ENCODE measurements at regions not wholly inside any gene's neighbourhood (a gene's known extent, or its start where the extent isn't known, plus 50 kb on each side); places are given as distances from the start of the nearest gene placed in this dataset.
"Not testable (repeated sequence)": the region's sequence is repeated elsewhere in the genome, so short reads cannot be mapped to it uniquely, and the experiment has no call there.

- Histone ChIP-seq H3K9me3 (ENCODE audit: control insufficient read depth in 3 of 3, low read length in 3 of 3) (no peaks in the 10 kb centered on the region), H3K27me3 (ENCODE audit: control insufficient read depth in 3 of 3, insufficient read depth in 3 of 3, low read length in 3 of 3) (no peaks in the 10 kb centered on the region), H3K9ac (ENCODE audit: low read depth in 1 of 3, low read length in 3 of 3) (no peak overlapping the region), H3K4me3 (ENCODE audit: low read length in 3 of 3) (no peak overlapping the region), H3K36me3 (ENCODE audit: control insufficient read depth in 3 of 3, insufficient read depth in 3 of 3, low read length in 3 of 3) (no peaks in the 10 kb centered on the region), H3K27ac (ENCODE audit: low read depth, low read length) (no peak overlapping the region), H3K4me1 (ENCODE audit: control insufficient read depth in 3 of 3, insufficient read depth in 3 of 3, low read length in 3 of 3) (no peaks in the 10 kb centered on the region)
Measured at GRCh38 chr20:22729616-22730236, 145.4 kb upstream of the FOXA2 start.

DNA sequence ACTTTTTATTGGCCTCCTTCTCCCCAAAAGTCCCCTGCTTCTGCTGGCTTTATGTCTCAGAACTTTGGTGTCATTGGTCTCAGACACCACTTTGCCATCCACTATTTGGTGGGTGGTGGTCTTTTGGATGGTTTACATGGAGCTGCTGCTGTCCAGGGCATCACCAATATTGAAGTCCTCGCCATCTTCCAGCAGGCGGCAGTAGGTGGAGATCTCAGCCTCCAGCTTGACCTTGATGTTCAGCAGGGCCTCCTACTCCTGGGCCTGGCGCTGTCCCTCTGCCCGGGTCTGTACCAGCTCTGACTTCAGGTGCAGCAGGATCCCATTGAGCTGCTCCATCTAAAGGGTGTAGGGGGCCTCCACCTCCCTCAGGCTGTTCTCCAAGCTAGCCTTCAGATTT is 148.4 kb upstream of the FOXA2 start:
- no peak overlapping the region for H3K27ac ChIP-seq (ENCODE audit: low read depth, low read length)
- H3K9ac ChIP-seq (ENCODE audit: low read depth in 1 of 3, low read length in 3 of 3) = no peak overlapping the region
- H3K9me3 ChIP-seq (ENCODE audit: control insufficient read depth in 3 of 3, low read length in 3 of 3) = no peaks in the 10 kb centered on the region
- H3K4me1 ChIP-seq (ENCODE audit: control insufficient read depth in 3 of 3, insufficient read depth in 3 of 3, low read length in 3 of 3) = no peaks in the 10 kb centered on the region
- no peaks in the 10 kb centered on the region for H3K36me3 ChIP-seq (ENCODE audit: control insufficient read depth in 3 of 3, insufficient read depth in 3 of 3, low read length in 3 of 3)
- H3K27me3 ChIP-seq (ENCODE audit: control insufficient read depth in 3 of 3, insufficient read depth in 3 of 3, low read length in 3 of 3) = no peaks in the 10 kb centered on the region
- no peak overlapping the region for H3K4me3 ChIP-seq (ENCODE audit: low read length in 3 of 3)

DNA sequence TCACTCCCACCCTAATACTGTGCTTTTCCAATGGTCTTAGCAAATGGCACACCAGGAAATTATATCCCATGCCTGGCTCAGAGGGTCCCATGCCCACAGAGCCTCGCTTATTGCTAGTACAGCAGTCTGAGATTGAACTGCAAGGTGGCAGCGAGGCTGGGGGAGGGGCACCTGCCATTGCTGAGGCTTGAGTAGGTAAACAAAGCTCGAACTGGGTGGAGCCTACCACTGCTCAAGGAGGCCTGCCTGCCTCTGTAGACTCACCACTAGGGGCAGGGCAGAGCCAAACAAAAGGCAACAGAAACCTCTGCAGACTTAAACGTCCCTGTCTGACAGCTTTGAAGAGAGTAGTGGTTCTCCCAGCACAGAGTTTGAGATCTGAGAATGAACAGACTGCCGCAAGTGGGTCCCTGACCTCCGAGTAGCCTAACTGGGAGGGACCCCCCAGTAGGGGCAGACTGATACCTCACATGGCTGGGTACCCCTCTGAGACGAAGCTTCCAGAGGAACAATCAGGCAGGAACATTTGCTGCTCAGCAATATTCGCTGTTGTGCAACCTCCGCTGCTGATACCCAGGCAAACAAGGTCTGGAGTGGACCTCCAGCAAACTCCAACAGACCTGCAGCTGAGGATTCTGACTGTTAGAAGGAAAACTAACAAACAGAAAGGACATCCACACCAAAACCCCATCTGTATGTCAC is 150.7 kb upstream of the FOXA2 start:
- not testable (repeated sequence) for H3K9me3 ChIP-seq (ENCODE audit: control insufficient read depth in 3 of 3, low read length in 3 of 3); H3K27me3 ChIP-seq (ENCODE audit: control insufficient read depth in 3 of 3, insufficient read depth in 3 of 3, low read length in 3 of 3); H3K4me1 ChIP-seq (ENCODE audit: control insufficient read depth in 3 of 3, insufficient read depth in 3 of 3, low read length in 3 of 3); H3K36me3 ChIP-seq (ENCODE audit: control insufficient read depth in 3 of 3, insufficient read depth in 3 of 3, low read length in 3 of 3); H3K27ac ChIP-seq (ENCODE audit: low read depth, low read length); H3K4me3 ChIP-seq (ENCODE audit: low read length in 3 of 3); H3K9ac ChIP-seq (ENCODE audit: low read depth in 1 of 3, low read length in 3 of 3)

DNA sequence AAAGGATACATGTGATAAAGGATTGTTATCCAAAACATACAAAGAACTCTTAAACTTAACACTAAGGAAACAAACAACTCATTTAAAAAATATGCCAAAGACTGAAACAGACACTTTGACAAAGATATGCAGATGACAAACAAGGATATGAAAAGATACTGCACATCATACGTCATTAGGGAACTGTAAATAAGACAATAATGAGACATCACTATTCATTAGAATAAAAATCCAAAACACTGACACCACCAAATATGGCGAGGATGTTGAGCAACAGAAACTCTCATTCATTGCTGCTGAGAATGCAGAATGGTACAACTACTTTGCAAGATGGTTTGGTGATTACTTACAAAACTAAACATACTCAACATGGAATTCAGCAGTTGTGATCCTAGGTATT is 156.5 kb upstream of the FOXA2 start:
- no peaks in the 10 kb centered on the region for H3K27me3 ChIP-seq (ENCODE audit: control insufficient read depth in 3 of 3, insufficient read depth in 3 of 3, low read length in 3 of 3)
- no peak overlapping the region for H3K27ac ChIP-seq (ENCODE audit: low read depth, low read length)
- no peaks in the 10 kb centered on the region for H3K9me3 ChIP-seq (ENCODE audit: control insufficient read depth in 3 of 3, low read length in 3 of 3)

GRCh38 chr20:22744341-22745193 is 160.2 kb upstream of the FOXA2 start:
- H3K4me1 ChIP-seq (ENCODE audit: control insufficient read depth in 3 of 3, insufficient read depth in 3 of 3, low read length in 3 of 3) = no peaks in the 10 kb centered on the region
- H3K9me3 ChIP-seq (ENCODE audit: control insufficient read depth in 3 of 3, low read length in 3 of 3) = peaks cover 0 to 3% (median 2%) of the 10 kb centered on the region in 3 donors
- H3K27ac ChIP-seq (ENCODE audit: low read depth, low read length) = no peak overlapping the region
- H3K9ac ChIP-seq (ENCODE audit: low read depth in 1 of 3, low read length in 3 of 3) = no peak overlapping the region
- H3K4me3 ChIP-seq (ENCODE audit: low read length in 3 of 3) = no peak overlapping the region
- H3K27me3 ChIP-seq (ENCODE audit: control insufficient read depth in 3 of 3, insufficient read depth in 3 of 3, low read length in 3 of 3) = no peaks in the 10 kb centered on the region
- H3K36me3 ChIP-seq (ENCODE audit: control insufficient read depth in 3 of 3, insufficient read depth in 3 of 3, low read length in 3 of 3) = no peaks in the 10 kb centered on the region

More for the DNA sequence above, 156.5 kb upstream of the FOXA2 start:
- no peaks in the 10 kb centered on the region for H3K36me3 ChIP-seq (ENCODE audit: control insufficient read depth in 3 of 3, insufficient read depth in 3 of 3, low read length in 3 of 3)
- H3K9ac ChIP-seq (ENCODE audit: low read depth in 1 of 3, low read length in 3 of 3) = no peak overlapping the region
- H3K4me3 ChIP-seq (ENCODE audit: low read length in 3 of 3) = no peak overlapping the region
- no peaks in the 10 kb centered on the region for H3K4me1 ChIP-seq (ENCODE audit: control insufficient read depth in 3 of 3, insufficient read depth in 3 of 3, low read length in 3 of 3)

- no peaks in the 10 kb centered on the region for H3K4me1 ChIP-seq (ENCODE audit: control insufficient read depth in 3 of 3, insufficient read depth in 3 of 3, low read length in 3 of 3)
- no peaks in the 10 kb centered on the region for H3K27me3 ChIP-seq (ENCODE audit: control insufficient read depth in 3 of 3, insufficient read depth in 3 of 3, low read length in 3 of 3)
- peaks cover 0 to 3% (median 2%) of the 10 kb centered on the region in 3 donors for H3K9me3 ChIP-seq (ENCODE audit: control insufficient read depth in 3 of 3, low read length in 3 of 3)
- no peaks in the 10 kb centered on the region for H3K36me3 ChIP-seq (ENCODE audit: control insufficient read depth in 3 of 3, insufficient read depth in 3 of 3, low read length in 3 of 3)
- H3K9ac ChIP-seq (ENCODE audit: low read depth in 1 of 3, low read length in 3 of 3) = no peak overlapping the region
- no peak overlapping the region for H3K4me3 ChIP-seq (ENCODE audit: low read length in 3 of 3)
- no peak overlapping the region for H3K27ac ChIP-seq (ENCODE audit: low read depth, low read length)
Measured at GRCh38 chr20:22745194-22745500, 160.8 kb upstream of the FOXA2 start.

DNA sequence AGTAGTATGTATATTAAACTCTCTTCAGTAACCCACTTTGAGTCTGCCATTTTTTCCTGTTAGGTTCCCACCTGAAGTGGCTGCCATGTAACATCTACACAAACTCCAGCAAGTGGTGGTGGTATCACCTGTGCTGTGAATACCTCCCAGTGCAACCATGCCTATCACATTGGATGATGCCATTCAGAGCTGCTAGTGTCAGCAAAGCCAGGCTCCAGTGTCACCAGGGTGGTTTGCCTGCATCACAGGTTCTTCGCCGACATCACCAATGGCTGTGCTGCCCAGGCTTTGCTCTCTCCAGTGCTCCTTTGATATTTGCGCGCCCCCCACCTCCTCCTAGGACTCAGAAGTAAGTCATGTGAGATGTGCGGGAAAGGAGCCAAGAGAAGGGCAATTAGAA is 162.6 kb upstream of the FOXA2 start:
- Histone ChIP-seq H3K27me3 (ENCODE audit: control insufficient read depth in 3 of 3, insufficient read depth in 3 of 3, low read length in 3 of 3) (no peaks in the 10 kb centered on the region), H3K4me1 (ENCODE audit: control insufficient read depth in 3 of 3, insufficient read depth in 3 of 3, low read length in 3 of 3) (no peaks in the 10 kb centered on the region), H3K9ac (ENCODE audit: low read depth in 1 of 3, low read length in 3 of 3) (no peak overlapping the region), H3K9me3 (ENCODE audit: control insufficient read depth in 3 of 3, low read length in 3 of 3) (peaks cover 0 to 3% (median 2%) of the 10 kb centered on the region in 3 donors), H3K4me3 (ENCODE audit: low read length in 3 of 3) (no peak overlapping the region), H3K27ac (ENCODE audit: low read depth, low read length) (no peak overlapping the region), H3K36me3 (ENCODE audit: control insufficient read depth in 3 of 3, insufficient read depth in 3 of 3, low read length in 3 of 3) (no peaks in the 10 kb centered on the region)

GRCh38 chr20:22752324-22752723 is 168.0 kb upstream of the FOXA2 start:
- Histone ChIP-seq H3K27me3 (ENCODE audit: control insufficient read depth in 3 of 3, insufficient read depth in 3 of 3, low read length in 3 of 3) (no peaks in the 10 kb centered on the region), H3K4me1 (ENCODE audit: control insufficient read depth in 3 of 3, insufficient read depth in 3 of 3, low read length in 3 of 3) (peaks cover 0 to 2% (median 0%) of the 10 kb centered on the region in 3 donors), H3K4me3 (ENCODE audit: low read length in 3 of 3) (no peak overlapping the region), H3K9ac (ENCODE audit: low read depth in 1 of 3, low read length in 3 of 3) (no peak overlapping the region), H3K36me3 (ENCODE audit: control insufficient read depth in 3 of 3, insufficient read depth in 3 of 3, low read length in 3 of 3) (no peaks in the 10 kb centered on the region), H3K27ac (ENCODE audit: low read depth, low read length) (no peak overlapping the region), H3K9me3 (ENCODE audit: control insufficient read depth in 3 of 3, low read length in 3 of 3) (no peaks in the 10 kb centered on the region)

- no peaks in the 10 kb centered on the region for H3K27me3 ChIP-seq (ENCODE audit: control insufficient read depth in 3 of 3, insufficient read depth in 3 of 3, low read length in 3 of 3)
Measured at GRCh38 chr20:22757424-22758183, 173.2 kb upstream of the FOXA2 start.

More at GRCh38 chr20:22757424-22758183, 173.2 kb upstream of the FOXA2 start:
- H3K4me1 ChIP-seq (ENCODE audit: control insufficient read depth in 3 of 3, insufficient read depth in 3 of 3, low read length in 3 of 3) = peaks cover 0 to 8% (median 0%) of the 10 kb centered on the region in 3 donors
- no peak overlapping the region for H3K9ac ChIP-seq (ENCODE audit: low read depth in 1 of 3, low read length in 3 of 3)
- H3K9me3 ChIP-seq (ENCODE audit: control insufficient read depth in 3 of 3, low read length in 3 of 3) = no peaks in the 10 kb centered on the region
- H3K4me3 ChIP-seq (ENCODE audit: low read length in 3 of 3) = no peak overlapping the region
- H3K27ac ChIP-seq (ENCODE audit: low read depth, low read length) = no peak overlapping the region
- no peaks in the 10 kb centered on the region for H3K36me3 ChIP-seq (ENCODE audit: control insufficient read depth in 3 of 3, insufficient read depth in 3 of 3, low read length in 3 of 3)

Data from skeletal muscle tissue (tissue), 3 donors.